ENCODE measurements at regions not wholly inside any gene's neighbourhood (a gene's known extent, or its start where the extent isn't known, plus 50 kb on each side); places are given as distances from the start of the nearest gene placed in this dataset.

- no peak for DNase-seq
Measured at GRCh38 chr5:174236070-174236469, 190.6 kb downstream of the NSG2 start.

DNA sequence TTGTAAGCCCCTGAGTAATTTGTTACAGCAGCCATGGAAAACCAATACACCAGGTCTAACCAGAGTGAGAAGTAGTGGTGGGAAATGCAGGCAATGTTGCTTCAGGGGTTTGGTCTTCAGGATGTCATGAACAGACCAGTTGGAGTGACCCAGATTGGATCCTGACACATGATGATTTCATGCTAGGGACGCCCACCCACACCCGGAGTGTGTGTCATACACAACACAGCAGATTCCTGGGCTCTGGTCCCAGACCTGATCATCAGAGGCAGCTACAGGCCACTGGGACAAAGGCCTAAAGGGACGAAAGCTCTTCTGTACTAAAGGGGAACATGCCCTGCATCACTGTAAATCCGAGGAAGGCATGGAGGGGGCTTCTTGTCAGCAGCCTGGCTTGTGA is 194.2 kb downstream of the NSG2 start:
- DNase-seq = no peak

- DNase-seq = no peak
Measured at GRCh38 chr5:174242573-174242972, 197.1 kb downstream of the NSG2 start.

DNA sequence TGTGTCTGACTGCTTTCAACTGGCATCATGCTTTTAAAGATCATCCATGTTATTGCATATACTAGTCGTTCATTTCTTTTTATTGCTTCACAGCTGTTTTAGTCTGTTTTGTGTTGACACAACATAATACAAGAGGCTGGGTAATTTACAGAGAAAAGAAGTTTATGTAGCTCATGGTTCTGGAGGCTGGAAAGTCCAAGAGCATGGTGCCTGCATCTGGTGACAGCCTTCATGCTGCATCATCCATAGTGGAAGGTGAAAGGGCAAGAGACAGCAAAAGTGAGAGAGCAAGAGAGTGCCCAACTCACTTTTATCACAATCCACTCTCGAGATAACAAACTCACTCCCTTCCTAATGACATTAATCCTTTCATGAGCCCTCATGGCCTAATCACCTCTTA is 198.4 kb downstream of the NSG2 start:
- no peak for DNase-seq

GRCh38 chr5:174245516-174246075 is 200.1 kb downstream of the NSG2 start:
- no peak for DNase-seq

DNA sequence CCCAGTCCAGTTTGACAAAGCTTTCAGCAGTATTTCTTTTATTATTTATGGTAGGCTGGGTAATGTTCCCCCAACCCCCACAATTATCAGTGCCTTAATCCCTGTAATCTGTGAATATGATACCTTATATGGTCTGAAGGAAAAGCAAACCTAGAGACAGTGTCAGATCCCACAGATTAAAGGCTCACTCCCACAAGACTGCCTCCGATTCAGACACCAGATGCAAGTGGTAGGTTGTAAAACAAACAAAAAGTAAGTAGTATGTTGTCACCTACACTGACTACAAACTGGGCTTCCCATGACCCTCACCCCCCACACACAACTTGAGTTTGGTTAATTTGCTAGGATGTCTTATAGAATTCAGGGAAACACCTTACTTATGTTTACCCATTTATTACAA is 201.2 kb downstream of the NSG2 start:
- no peak for DNase-seq

DNA sequence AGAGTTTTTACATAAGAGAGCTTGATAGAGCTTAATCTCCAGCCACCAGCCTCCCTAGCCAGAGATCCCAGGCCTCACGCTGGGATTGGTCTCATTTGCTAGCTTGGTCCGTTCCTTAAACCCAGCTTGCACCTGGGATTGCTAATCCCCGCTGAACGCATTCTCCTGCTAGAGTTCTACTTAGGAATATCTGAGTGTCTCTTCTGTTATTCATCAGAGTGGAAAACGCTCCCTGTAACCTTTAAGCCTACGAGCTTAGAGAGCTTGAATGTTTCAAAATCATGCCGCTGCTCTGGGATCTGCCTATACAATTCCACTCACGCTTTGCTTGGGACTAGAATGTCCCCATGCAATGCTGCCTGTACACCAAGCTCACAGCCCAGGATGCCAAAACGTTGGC is 201.8 kb downstream of the NSG2 start:
- no peak for DNase-seq

DNA sequence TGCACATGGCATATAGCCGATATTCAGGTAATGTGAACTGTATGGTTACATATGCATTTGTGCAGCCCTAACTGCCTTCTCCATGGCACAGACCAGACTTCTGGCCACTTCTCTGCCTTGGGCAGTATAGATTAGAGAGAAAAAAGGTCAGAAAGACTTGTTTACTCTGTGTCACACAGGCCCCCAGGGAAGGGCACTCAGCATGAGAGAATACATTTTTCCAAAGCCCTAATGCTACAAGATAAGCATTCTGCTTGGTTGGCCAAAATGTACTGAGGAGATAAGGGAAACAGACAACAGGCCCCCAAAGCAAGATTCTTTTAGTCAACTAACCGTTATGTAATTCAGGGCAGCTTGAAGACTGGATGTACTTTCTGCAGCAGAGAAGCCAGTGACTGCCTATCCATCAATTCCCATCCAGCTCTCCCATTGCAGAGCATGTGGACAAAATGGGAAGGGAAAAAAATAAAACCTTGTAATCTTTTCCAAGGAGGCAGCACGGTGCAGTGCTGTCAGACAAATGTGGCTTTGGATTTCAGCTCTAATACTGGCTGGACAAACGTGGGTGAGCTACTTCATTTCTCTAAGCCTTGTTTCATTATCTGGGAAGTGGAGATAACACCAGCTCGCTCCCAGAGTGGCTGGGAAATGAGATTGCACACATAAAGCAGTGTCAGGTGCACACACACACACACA is 205.9 kb downstream of the NSG2 start:
- no peak for DNase-seq

- no peak for DNase-seq
Measured at GRCh38 chr5:174252121-174252520, 206.6 kb downstream of the NSG2 start.

GRCh38 chr5:174259696-174260420 is 214.4 kb downstream of the NSG2 start:
- DNase-seq = no peak

GRCh38 chr5:174271316-174271715 is 225.8 kb downstream of the NSG2 start:
- DNase-seq = no peak

DNA sequence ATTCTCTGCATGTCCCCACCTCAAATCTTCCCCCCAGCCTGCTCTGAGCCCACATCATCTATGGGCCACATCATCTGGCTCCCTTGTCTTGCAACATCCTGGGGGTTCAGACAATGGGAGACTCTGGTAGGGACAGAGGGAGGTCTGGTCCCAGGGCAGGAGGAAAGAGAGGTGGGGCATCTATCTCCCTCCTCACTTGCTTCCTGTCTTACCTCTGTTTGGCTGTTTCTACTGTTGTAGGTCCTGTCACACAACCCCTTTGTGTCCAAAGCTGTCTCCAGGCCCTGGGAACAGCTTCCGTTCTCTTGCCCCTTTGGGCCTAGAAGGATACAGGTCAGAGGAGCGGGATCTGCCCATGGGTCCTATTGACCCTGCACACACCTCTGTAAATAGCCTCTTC is 227.2 kb downstream of the NSG2 start:
- DNase-seq = no peak

- no peak for DNase-seq
Measured at GRCh38 chr5:174273325-174273724, 227.8 kb downstream of the NSG2 start.

DNA sequence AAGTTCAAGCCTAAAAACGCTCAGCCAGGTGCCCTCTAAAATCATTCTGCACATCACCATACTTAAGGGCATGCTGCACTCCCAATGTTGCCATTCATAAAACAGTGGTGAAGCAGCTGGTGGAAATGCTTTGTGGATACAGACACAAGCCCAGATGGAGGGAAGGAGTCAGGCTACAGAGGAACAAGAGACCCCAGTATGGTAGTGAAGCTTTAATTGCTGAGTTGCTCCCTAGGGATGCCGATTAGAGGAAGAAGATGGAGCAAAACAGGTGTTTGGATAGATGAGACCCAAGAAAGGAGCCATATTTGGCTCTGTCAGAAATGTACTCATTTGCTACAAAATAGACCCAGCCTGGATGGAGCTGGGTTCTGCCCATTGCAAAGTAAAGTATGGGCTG is 230.5 kb downstream of the NSG2 start:
- DNase-seq = no peak

DNA sequence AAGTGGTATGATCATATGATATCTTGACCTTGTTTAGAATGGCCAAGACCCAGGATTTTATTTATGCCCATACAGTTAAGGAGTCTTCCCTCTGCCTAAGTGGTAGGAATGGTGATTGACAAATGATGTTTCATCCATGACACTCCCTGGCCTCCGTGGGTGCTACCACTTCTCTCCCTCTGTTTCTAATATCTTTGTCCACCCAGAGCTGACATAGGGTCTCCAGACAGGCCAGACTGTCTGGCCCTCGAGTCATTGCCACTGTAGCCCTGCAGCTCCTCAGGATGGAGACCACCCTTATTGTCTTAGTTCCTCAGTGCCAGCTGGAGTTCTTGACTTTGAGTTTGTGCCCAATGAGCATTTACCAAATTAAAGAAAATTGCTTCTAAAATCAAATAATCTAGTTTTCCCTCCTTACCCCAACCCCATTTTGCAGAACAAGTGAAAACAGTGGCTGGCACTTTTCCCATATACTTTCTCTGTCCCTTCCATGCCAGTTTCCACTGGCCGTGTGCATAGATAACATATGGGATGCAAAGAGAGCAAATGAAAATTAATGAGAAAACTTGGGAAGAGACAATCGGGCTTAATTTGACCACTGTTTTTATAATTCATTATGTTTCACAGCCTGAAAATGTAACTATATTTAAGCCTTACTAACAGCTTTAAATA is 235.7 kb downstream of the NSG2 start:
- DNase-seq = no peak

DNA sequence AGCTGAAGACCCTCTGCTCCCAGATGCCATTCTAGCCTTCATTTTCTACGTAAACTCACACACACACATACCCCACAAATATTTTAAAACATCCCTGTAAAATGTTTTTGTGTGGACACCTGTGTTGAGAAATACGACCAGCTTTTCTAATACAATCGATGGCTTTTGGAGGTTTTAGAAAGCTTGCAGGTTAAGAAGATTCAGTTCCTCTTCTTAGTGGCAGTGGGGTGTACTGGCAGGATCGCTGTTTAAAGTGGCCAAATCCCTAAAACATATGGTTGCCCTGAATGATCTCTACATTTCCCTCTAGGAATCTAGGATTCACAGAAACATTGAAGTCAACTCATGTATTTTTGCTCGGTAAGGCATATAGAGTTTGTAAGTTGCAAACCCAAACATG is 236.3 kb downstream of the NSG2 start:
- DNase-seq = no peak

DNA sequence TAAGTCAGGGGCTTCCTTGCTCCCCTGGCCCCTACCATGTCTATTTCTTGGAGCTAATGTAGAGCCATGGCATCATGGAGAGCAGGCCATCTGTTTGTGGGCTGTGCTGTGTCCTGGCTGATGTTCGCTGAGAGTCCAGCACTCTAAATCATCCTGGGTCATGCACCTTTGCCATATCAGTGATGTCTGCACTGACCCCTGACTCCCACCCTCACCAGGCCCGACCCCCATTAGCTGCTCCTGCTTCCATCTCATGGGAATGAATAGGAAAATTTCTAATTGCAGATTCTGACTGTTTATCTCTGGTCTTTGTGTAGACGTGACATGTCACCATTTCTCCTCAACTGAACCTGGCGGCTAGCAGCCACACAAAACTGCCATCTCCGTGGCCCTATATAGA is 236.9 kb downstream of the NSG2 start:
- DNase-seq = no peak

- DNase-seq = no peak
Measured at GRCh38 chr5:174283211-174284005, 237.9 kb downstream of the NSG2 start.

DNA sequence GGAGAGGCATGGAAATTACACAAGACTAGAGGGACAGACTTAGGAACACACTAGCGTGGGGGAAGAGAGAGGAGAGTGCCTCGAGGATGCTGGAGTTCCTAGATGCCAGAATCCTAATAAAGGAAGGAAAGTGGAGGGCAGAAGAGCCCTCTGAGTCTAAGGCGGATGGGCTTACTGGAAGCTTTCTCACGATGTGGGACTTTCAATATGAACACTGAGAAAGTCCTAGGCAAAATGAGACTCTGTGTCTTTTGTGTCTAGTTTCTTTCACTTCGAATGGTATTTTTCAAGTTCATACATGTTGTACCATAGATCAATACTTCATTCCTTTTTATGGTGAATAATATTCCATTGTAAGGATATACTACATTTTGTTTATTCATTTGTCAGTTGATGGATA is 239.4 kb downstream of the NSG2 start:
- DNase-seq = no peak

GRCh38 chr5:174287761-174288160 is 242.3 kb downstream of the NSG2 start:
- no peak for DNase-seq

DNA sequence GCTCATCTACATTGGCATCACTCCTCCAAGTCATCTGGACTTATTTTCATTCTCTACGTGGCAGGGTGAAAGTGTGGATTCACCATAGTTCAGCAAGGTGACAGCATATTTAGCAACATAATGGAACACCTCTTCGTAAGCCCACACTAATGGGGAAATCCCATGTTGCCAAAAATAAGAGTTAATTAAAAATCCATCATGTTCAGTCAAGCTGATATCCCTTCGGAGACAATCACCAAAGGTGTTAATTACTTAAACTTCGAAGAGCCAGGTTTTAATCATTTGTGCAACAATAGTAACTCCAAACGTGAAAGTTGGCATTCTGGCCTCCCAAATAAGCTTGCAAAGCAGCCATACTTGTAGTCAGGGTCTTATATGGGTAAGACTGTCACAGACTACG is 242.9 kb downstream of the NSG2 start:
- no peak for DNase-seq

DNA sequence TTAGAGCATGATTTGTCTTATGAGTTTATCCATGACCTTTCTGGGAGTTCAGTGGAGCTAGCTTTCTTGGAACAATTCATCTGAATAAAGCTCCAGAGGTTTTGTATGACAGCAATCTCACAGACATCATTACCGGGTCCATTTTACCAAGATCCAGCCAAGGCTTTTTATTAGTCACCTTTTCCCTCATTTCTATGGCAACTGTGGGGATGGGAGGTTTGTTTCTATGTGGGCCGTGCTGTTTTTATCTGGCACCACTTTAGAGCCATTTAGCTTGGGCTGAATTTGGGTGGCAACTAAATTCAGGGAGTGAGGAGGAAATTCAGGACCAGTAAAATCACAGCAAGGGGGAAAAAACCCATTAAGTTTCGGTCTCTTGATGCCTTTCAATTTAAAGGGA is 245.7 kb downstream of the NSG2 start:
- no peak for DNase-seq

GRCh38 chr5:174292348-174292747 is 246.8 kb downstream of the NSG2 start:
- DNase-seq = no peak

Data from Kasumi-1 (cell line).